ENCODE measurements at regions not wholly inside any gene's neighbourhood (a gene's known extent, or its start where the extent isn't known, plus 50 kb on each side); places are given as distances from the start of the nearest gene placed in this dataset.

DNA sequence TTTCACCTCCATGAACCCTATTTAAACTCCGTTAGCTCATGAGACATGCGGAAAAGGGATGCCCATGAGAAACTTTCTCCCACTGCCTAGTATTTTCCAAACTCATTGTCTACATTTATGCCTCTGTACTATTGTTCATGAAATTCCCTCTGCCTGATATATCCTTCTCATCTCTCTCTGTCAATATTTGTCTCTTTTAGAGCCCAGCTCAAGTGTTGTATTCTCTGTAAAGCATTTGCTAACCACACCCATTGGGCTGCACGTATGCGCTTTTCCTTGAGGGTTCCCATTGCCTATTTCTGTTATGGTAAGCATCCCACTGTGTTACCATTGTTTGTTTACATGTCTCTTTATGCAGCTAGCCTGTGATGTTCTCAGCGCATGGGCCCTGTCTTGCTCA, 211.4 kb downstream of the MDFIC start:
- TF ChIP-seq NANOG (IDR thresholded peaks at IDR 0.05; ENCODE audit: borderline replicate concordance): no peak
- TF ChIP-seq CTCF (conservative IDR thresholded peaks at IDR 0.05; ENCODE audit: low read depth in 2 of 2): no peak
- TF ChIP-seq EZH2 (IDR thresholded peaks at IDR 0.05; ENCODE audit: low read depth, unreplicated experiment): no peak
